HEK293 (cell line): ENCODE measurements at regions not wholly inside any gene's neighbourhood (a gene's known extent, or its start where the extent isn't known, plus 50 kb on each side); places are given as distances from the start of the nearest gene placed in this dataset.

Experiments used
- CTCF ChIA-PET: fragments of 350-600 bp; formaldehyde crosslinking; extraction: SDS; loops from one replicate; lab custom pipeline; 2021; ENCODE audit warnings: antibody characterized with exemption; lab: Yijun Ruan, JAX
- POLR2A ChIA-PET: fragments of 300-600 bp; formaldehyde crosslinking; extraction: SDS; loops from one replicate; lab custom pipeline; 2020; ENCODE audit warnings: antibody characterized with exemption, inconsistent platforms; lab: Yijun Ruan, JAX
- H3K27ac ChIP-seq: fragments of 200-500 bp; sonication (Bioruptor generic); 2 replicates; pipeline ENCODE4 v1.5.1; 2014; ENCODE audit warnings: low read depth, low read length, control low read depth, inconsistent platforms; ENCODE audit errors: extremely low read depth
- H3K36me3 ChIP-seq, 2 experiments: fragments of 200-500 bp in 1 of 2; sonication (Bioruptor generic) in 1 of 2; 1 replicate in 1 of 2; 2 replicates in 1 of 2; pipeline ENCODE4 v1.5.1; 2014 to 2017; ENCODE audit warnings: inconsistent platforms in 2 of 2, low read length in 2 of 2; ENCODE audit not compliant: control insufficient read depth in 2 of 2, insufficient read depth in 1 of 2
- H3K4me1 ChIP-seq: fragments of 200-500 bp; sonication (Bioruptor generic); 2 replicates; pipeline ENCODE4 v1.5.1; 2014; ENCODE audit warnings: mild to moderate bottlenecking, low read length, inconsistent platforms; ENCODE audit not compliant: control insufficient read depth, insufficient read depth
- H3K4me3 ChIP-seq: 2 replicates; pipeline ENCODE4 v1.5.1; 2011; ENCODE audit warnings: low read depth, mild to moderate bottlenecking, control low read depth, low read length, moderate library complexity
- H3K9me3 ChIP-seq: fragments of 200-500 bp; sonication (Bioruptor generic); 2 replicates; pipeline ENCODE4 v1.5.1; 2014; ENCODE audit warnings: low read depth, low read length, inconsistent platforms; ENCODE audit not compliant: control insufficient read depth, insufficient read depth
- GLIS1 ChIP-seq: fragments of 450-650 bp; formaldehyde crosslinking; IDR thresholded peaks from 2 replicates; pipeline ENCODE4 v1.5.1; 2016; ENCODE audit warnings: missing biosample characterization, missing genetic modification characterization
- KLF9 ChIP-seq: fragments of 450-650 bp; formaldehyde crosslinking; IDR thresholded peaks from 2 replicates; pipeline ENCODE4 v1.5.1; 2016; ENCODE audit warnings: missing biosample characterization, missing genetic modification characterization, low read depth
- MEIS1 ChIP-seq: sonication (generic); formaldehyde crosslinking; IDR thresholded peaks from 2 replicates; pipeline ENCODE4 v1.8.1; 2022; ENCODE audit warnings: missing genetic modification reagents, mild to moderate bottlenecking, borderline replicate concordance
- OSR2 ChIP-seq: fragments of 450-650 bp; formaldehyde crosslinking; IDR thresholded peaks from 2 replicates; pipeline ENCODE4 v1.5.1; 2016; ENCODE audit warnings: missing biosample characterization, missing genetic modification characterization
- TRIM28 ChIP-seq: IDR thresholded peaks from 2 replicates; pipeline ENCODE4 v1.6.1; 2011; ENCODE audit warnings: low read length, control low read depth, borderline replicate concordance
- ZEB2 ChIP-seq: fragments of 450-650 bp; formaldehyde crosslinking; IDR thresholded peaks from 2 replicates; pipeline ENCODE4 v1.5.1; 2016; ENCODE audit warnings: missing biosample characterization, missing genetic modification characterization
- ZNF202 ChIP-seq: fragments of 450-650 bp; formaldehyde crosslinking; IDR thresholded peaks from 2 replicates; pipeline ENCODE4 v1.5.1; 2016; ENCODE audit warnings: missing biosample characterization, missing genetic modification characterization, borderline replicate concordance
- ZNF239 ChIP-seq: fragments of 450-650 bp; formaldehyde crosslinking; IDR thresholded peaks from 2 replicates; pipeline ENCODE4 v1.5.1; 2016; ENCODE audit warnings: missing biosample characterization, missing genetic modification characterization
- ZNF311 ChIP-seq: fragments of 450-650 bp; formaldehyde crosslinking; IDR thresholded peaks from 2 replicates; pipeline ENCODE4 v1.5.1; 2017; ENCODE audit warnings: missing biosample characterization, missing genetic modification characterization, borderline replicate concordance
- ZNF350 ChIP-seq: fragments of 450-650 bp; formaldehyde crosslinking; IDR thresholded peaks from 2 replicates; pipeline ENCODE4 v1.5.0; 2017; ENCODE audit warnings: missing biosample characterization, mild to moderate bottlenecking, missing genetic modification characterization
- ZNF362 ChIP-seq: fragments of 450-650 bp; formaldehyde crosslinking; IDR thresholded peaks from 2 replicates; pipeline ENCODE4 v1.5.1; 2016; ENCODE audit warnings: missing biosample characterization, missing genetic modification characterization
- ZNF37A ChIP-seq: fragments of 450-650 bp; IDR thresholded peaks from 2 replicates; pipeline ENCODE4 v1.5.1; 2018; ENCODE audit warnings: missing biosample characterization, missing genetic modification characterization
- ZNF600 ChIP-seq: fragments of 450-650 bp; formaldehyde crosslinking; IDR thresholded peaks from 2 replicates; pipeline ENCODE4 v1.5.1; 2016; ENCODE audit warnings: missing biosample characterization, missing genetic modification characterization
- ZNF623 ChIP-seq: fragments of 450-650 bp; formaldehyde crosslinking; IDR thresholded peaks from 2 replicates; pipeline ENCODE4 v1.5.1; 2016; ENCODE audit warnings: missing biosample characterization, missing genetic modification characterization
- ZNF624 ChIP-seq: fragments of 450-650 bp; formaldehyde crosslinking; IDR thresholded peaks from 2 replicates; pipeline ENCODE4 v1.5.1; 2017; ENCODE audit warnings: missing biosample characterization, missing genetic modification characterization
- ZNF639 ChIP-seq: fragments of 450-650 bp; formaldehyde crosslinking; IDR thresholded peaks from 2 replicates; pipeline ENCODE4 v1.5.1; 2016; ENCODE audit warnings: missing biosample characterization, missing genetic modification characterization
- ZNF654 ChIP-seq: fragments of 450-650 bp; formaldehyde crosslinking; IDR thresholded peaks from 2 replicates; pipeline ENCODE4 v1.5.1; 2016; ENCODE audit warnings: low read depth, missing biosample characterization, missing genetic modification characterization
- ZNF791 ChIP-seq: fragments of 450-650 bp; formaldehyde crosslinking; IDR thresholded peaks from 2 replicates; pipeline ENCODE4 v1.5.1; 2016; ENCODE audit warnings: missing biosample characterization, missing genetic modification characterization
- ZXDB ChIP-seq: fragments of 450-650 bp; formaldehyde crosslinking; IDR thresholded peaks from 2 replicates; pipeline ENCODE4 v1.5.1; 2016; ENCODE audit warnings: missing biosample characterization, missing genetic modification characterization

- H3K36me3 ChIP-seq = no peaks in the 10 kb centered on the region
- H3K4me3 ChIP-seq = no peak overlapping the region
- ChIA-PET CTCF (no interaction called here), POLR2A (no interaction called here)
- TF ChIP-seq ZNF600 (tag by site-specific recombination) (no peak), MEIS1 (no peak)
- H3K27ac ChIP-seq = no peak overlapping the region
- H3K4me1 ChIP-seq = no peaks in the 10 kb centered on the region
- H3K9me3 ChIP-seq = no peaks in the 10 kb centered on the region
These were observed 1067.9 kb downstream of the BRINP3 start for GRCh38 chr1:189409774-189410173.

- TF ChIP-seq ZNF791 (tag by site-specific recombination) (no peak), ZNF239 (tag by site-specific recombination) (no peak), ZNF202 (tag by site-specific recombination) (peak; percentile 72; the same call in 1 of the 2 replicates)
These were observed 1052.8 kb downstream of the BRINP3 start for GRCh38 chr1:189424746-189425331.

GRCh38 chr1:189429610-189430009, 1048.1 kb downstream of the BRINP3 start:
- CTCF ChIA-PET = interaction anchor here (0.9 to 1.4 kb wide), 2 partner anchors 8 to 9 kb away, joined by 3 read pairs; no protein-coding TSS in a partner anchor
- no peak for TF ChIP-seq ZXDB (tag by site-specific recombination)
- TF ChIP-seq ZNF311 (tag by site-specific recombination) = no peak
- TF ChIP-seq ZNF623 = no peak
- TF ChIP-seq OSR2 (tag by site-specific recombination) = no peak
- no peak for TF ChIP-seq GLIS1 (tag by site-specific recombination)
- TF ChIP-seq ZNF350 (tag by site-specific recombination) = no peak
- peak; percentile 49 for TF ChIP-seq ZNF654 (tag by site-specific recombination)
- TF ChIP-seq ZEB2 (tag by site-specific recombination) = no peak
- 0 out of 2 replicates have a peak, but pooled peaks have one; percentile 13 for TF ChIP-seq ZNF362 (tag by site-specific recombination)
- no peak for TF ChIP-seq KLF9 (tag by site-specific recombination)
- TF ChIP-seq ZNF624 = no peak
- TF ChIP-seq TRIM28 = no peak
- TF ChIP-seq ZNF639 (tag by site-specific recombination) = no peak
- TF ChIP-seq ZNF37A (tag by site-specific recombination) = no peak
- no peak for TF ChIP-seq MEIS1

More at GRCh38 chr1:189424746-189425331, 1052.8 kb downstream of the BRINP3 start:
- CTCF ChIA-PET = interaction anchor here (0.7 kb wide), 1 partner anchor 435 kb away, joined by 3 read pairs; no protein-coding TSS in a partner anchor
- Histone ChIP-seq H3K9me3 (no peaks in the 10 kb centered on the region), H3K4me3 (no peak overlapping the region), H3K4me1 (no peaks in the 10 kb centered on the region), H3K27ac (no peak overlapping the region), H3K36me3 (no peaks in the 10 kb centered on the region)
- POLR2A ChIA-PET = no interaction called here

More at GRCh38 chr1:189429610-189430009, 1048.1 kb downstream of the BRINP3 start:
- H3K27ac ChIP-seq = no peak overlapping the region
- no peak overlapping the region for H3K4me3 ChIP-seq
- POLR2A ChIA-PET = no interaction called here
- no peaks in the 10 kb centered on the region for H3K9me3 ChIP-seq
- no peaks in the 10 kb centered on the region for H3K4me1 ChIP-seq
- no peaks in the 10 kb centered on the region for H3K36me3 ChIP-seq
